PC-9 (cell line): ENCODE measurements at regions not wholly inside any gene's neighbourhood (a gene's known extent, or its start where the extent isn't known, plus 50 kb on each side); places are given as distances from the start of the nearest gene placed in this dataset.

ENCODE experiments used
- BruUV-seq: library from RNA; stranded (reverse); fragments of 400-500 nt; replicated peaks from 2 replicates; lab custom pipeline; 2021; lab: Mats Ljungman, UMichigan
- CTCF ChIA-PET: fragments of 300-600 bp; sonication (Branson Sonifier 250); formaldehyde crosslinking; loops from one replicate; lab custom pipeline; 2022; ENCODE audit warnings: antibody characterized with exemption; lab: Charles Lee
- POLR2A ChIA-PET: fragments of 300-600 bp; sonication (Branson Sonifier 250); formaldehyde crosslinking; loops from one replicate; lab custom pipeline; 2022; ENCODE audit warnings: antibody characterized with exemption; ENCODE audit not compliant: unreplicated experiment; lab: Charles Lee
- DNase-seq, 2 experiments: peaks; one replicate each; pipeline versions ENCODE4 v3.0.0 to v3.0.0-alpha.2; 2015 to 2022; ENCODE audit warnings: mixed read lengths in 1 of 2
- H2AFZ ChIP-seq: fragments of 200-600 bp; sonication (generic); 2 replicates; pipeline ENCODE4 v1.8.1; 2017; ENCODE audit warnings: antibody characterized with exemption
- H3F3A ChIP-seq: fragments of 200-600 bp; sonication (generic); 2 replicates; pipeline ENCODE4 v1.8.1; 2017; ENCODE audit warnings: antibody characterized with exemption, mild to moderate bottlenecking, low read depth; ENCODE audit not compliant: insufficient read depth
- H3K27ac ChIP-seq: fragments of 200-600 bp; sonication (generic); 2 replicates; pipeline ENCODE4 v1.6.1; 2016; ENCODE audit warnings: mixed run types
- H3K27me3 ChIP-seq: fragments of 200-600 bp; sonication (generic); 2 replicates; pipeline ENCODE4 v1.6.1; 2016; ENCODE audit warnings: low read depth, mixed run types; ENCODE audit not compliant: insufficient read depth
- H3K36me3 ChIP-seq: fragments of 200-600 bp; sonication (generic); 2 replicates; pipeline ENCODE4 v1.6.1; 2016; ENCODE audit warnings: low read depth, mixed run types
- H3K4me1 ChIP-seq: fragments of 200-600 bp; sonication (generic); replicated peaks from 2 replicates; pipeline ENCODE4 v1.6.1; 2016; ENCODE audit warnings: mixed run types; ENCODE audit not compliant: insufficient read depth
- H3K4me2 ChIP-seq: fragments of 200-600 bp; sonication (generic); 2 replicates; pipeline ENCODE4 v1.6.1; 2017; ENCODE audit warnings: mixed run types
- H3K4me3 ChIP-seq: fragments of 200-600 bp; sonication (generic); 2 replicates; pipeline ENCODE4 v1.6.1; 2016; ENCODE audit warnings: mixed run types
- H3K79me2 ChIP-seq: fragments of 200-600 bp; sonication (generic); 2 replicates; pipeline ENCODE4 v1.6.1; 2017; ENCODE audit warnings: low read depth, mixed run types
- H3K9me2 ChIP-seq: fragments of 200-600 bp; sonication (generic); 2 replicates; pipeline ENCODE4 v1.8.1; 2017; ENCODE audit warnings: mild to moderate bottlenecking; ENCODE audit not compliant: insufficient read depth
- H3K9me3 ChIP-seq: fragments of 200-600 bp; sonication (generic); 2 replicates; pipeline ENCODE4 v1.8.1; 2016; ENCODE audit warnings: low read depth; ENCODE audit not compliant: insufficient read depth
- H4K20me1 ChIP-seq: fragments of 200-600 bp; sonication (generic); 2 replicates; pipeline ENCODE4 v1.8.1; 2017; ENCODE audit not compliant: insufficient read depth
- EZH2 ChIP-seq: fragments of 200-600 bp; sonication (generic); IDR thresholded peaks from 2 replicates; pipeline ENCODE4 v1.8.0; 2017; ENCODE audit warnings: antibody characterized with exemption, low read depth
- intact Hi-C: fragments of 100-400 bp; cut with micrococcal nuclease; formaldehyde crosslinking; loops from one replicate; pipeline ENCODE4 v1.10.0; 2022; ENCODE audit not compliant: unreplicated experiment
- TF ChIP-seq, protein P1 (sequence below): fragments of 200-600 bp; sonication (generic); conservative IDR thresholded peaks from 2 replicates; pipeline ENCODE4 v1.6.1; 2017; ENCODE audit warnings: mixed run types, antibody characterized with exemption, mild to moderate bottlenecking, moderate library complexity

DNA sequence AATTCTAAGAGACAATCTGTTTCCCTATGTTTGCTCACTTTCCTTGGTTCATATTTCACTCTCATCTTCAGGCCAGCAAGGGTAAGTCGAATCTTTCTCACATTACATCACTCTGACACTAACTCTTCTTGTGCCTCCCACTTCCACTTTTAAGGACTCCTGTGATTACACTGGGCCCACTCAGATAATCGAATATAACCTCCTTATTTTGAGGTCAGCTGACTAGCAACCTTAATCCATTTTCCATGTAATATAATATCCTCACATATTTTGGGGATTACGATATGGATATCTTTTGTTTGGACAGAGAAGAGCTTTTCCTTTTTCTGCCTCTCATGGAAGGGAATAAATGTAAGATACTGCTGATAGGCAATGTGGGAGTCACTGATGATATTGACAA, 2015.7 kb upstream of the LRRTM1 start:
- BruUV-seq = no TSS peak
- Histone ChIP-seq H3K36me3 (no peaks in the 10 kb centered on the region), H3K27ac (no peak overlapping the region), H3K27me3 (no peaks in the 10 kb centered on the region), H2AFZ (no peak overlapping the region), H3K4me2 (no peak overlapping the region), H3K9me3 (no peaks in the 10 kb centered on the region), H3K9me2 (no peaks in the 10 kb centered on the region), H3K4me1 (no peaks in the 10 kb centered on the region), H3F3A (no peaks in the 10 kb centered on the region), H3K79me2 (no peaks in the 10 kb centered on the region), H4K20me1 (no peaks in the 10 kb centered on the region), H3K4me3 (no peak overlapping the region)
- ChIA-PET POLR2A (no interaction called here), CTCF (no interaction called here)
- intact Hi-C loops = no loop called here
- no peak for DNase-seq
- TF ChIP-seq, protein P1, sequence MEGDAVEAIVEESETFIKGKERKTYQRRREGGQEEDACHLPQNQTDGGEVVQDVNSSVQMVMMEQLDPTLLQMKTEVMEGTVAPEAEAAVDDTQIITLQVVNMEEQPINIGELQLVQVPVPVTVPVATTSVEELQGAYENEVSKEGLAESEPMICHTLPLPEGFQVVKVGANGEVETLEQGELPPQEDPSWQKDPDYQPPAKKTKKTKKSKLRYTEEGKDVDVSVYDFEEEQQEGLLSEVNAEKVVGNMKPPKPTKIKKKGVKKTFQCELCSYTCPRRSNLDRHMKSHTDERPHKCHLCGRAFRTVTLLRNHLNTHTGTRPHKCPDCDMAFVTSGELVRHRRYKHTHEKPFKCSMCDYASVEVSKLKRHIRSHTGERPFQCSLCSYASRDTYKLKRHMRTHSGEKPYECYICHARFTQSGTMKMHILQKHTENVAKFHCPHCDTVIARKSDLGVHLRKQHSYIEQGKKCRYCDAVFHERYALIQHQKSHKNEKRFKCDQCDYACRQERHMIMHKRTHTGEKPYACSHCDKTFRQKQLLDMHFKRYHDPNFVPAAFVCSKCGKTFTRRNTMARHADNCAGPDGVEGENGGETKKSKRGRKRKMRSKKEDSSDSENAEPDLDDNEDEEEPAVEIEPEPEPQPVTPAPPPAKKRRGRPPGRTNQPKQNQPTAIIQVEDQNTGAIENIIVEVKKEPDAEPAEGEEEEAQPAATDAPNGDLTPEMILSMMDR = no peak
- no peak for TF ChIP-seq EZH2

DNA sequence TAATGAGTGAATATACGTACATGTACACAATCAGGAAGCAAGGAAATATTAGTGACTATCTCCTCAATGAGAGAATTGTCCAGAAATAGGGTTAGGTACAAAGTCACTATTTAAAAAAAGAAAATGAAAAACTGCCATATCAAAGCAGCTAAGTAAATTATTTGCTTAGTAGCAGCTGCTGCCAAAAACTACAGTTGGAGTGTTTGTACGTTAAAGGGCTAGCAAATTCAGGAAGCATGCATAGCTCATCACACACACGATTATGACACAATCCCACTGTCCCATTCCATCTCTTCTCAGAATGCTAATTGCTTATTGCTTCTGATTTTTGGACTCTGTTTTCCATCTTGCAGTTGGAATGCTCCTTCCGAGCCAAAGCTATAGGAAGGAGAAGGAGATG, 2012.5 kb upstream of the LRRTM1 start:
- DNase-seq = no peak
- ChIA-PET CTCF (interaction anchor here (0.6 kb wide), 1 partner anchor 42 kb away, joined by 3 read pairs; no protein-coding TSS in a partner anchor), POLR2A (no interaction called here)
- no peaks in the 10 kb centered on the region for H4K20me1 ChIP-seq
- no peak overlapping the region for H2AFZ ChIP-seq
- H3K27me3 ChIP-seq = no peaks in the 10 kb centered on the region
- H3K4me2 ChIP-seq = no peak overlapping the region
- no peak overlapping the region for H3K4me3 ChIP-seq
- no peaks in the 10 kb centered on the region for H3K79me2 ChIP-seq
- BruUV-seq = no TSS peak
- intact Hi-C loops = no loop called here
- H3F3A ChIP-seq = no peaks in the 10 kb centered on the region
- H3K9me2 ChIP-seq = no peaks in the 10 kb centered on the region
- H3K27ac ChIP-seq = no peak overlapping the region
- no peaks in the 10 kb centered on the region for H3K4me1 ChIP-seq
- H3K36me3 ChIP-seq = no peaks in the 10 kb centered on the region
- no peaks in the 10 kb centered on the region for H3K9me3 ChIP-seq
- TF ChIP-seq, protein P1 = no peak
- no peak for TF ChIP-seq EZH2

DNA sequence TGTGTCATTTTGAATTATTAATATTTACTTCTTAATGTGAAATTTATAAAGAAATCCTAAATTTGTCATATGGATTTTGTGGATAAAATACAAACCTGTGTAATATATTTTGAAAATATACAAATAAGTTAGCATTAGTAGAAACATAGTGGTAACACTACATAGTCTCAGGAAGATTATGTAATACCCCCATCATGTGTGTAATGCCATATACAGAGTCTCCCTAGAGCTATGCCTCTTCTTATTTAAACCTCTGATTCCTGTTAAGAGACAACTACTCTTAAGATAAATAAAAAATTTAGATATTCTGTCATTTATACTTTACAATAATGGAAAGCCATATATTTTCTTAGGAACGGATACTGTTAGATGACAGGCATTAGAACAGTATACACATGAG, 2012.0 kb upstream of the LRRTM1 start:
- no peaks in the 10 kb centered on the region for H3K79me2 ChIP-seq
- H4K20me1 ChIP-seq = no peaks in the 10 kb centered on the region
- H3K9me3 ChIP-seq = no peaks in the 10 kb centered on the region
- no peak overlapping the region for H3K4me2 ChIP-seq
- H3F3A ChIP-seq = no peaks in the 10 kb centered on the region
- CTCF ChIA-PET = no interaction called here
- POLR2A ChIA-PET = no interaction called here
- DNase-seq = no peak
- BruUV-seq = no TSS peak
- TF ChIP-seq, protein P1 = no peak
- H3K27ac ChIP-seq = no peak overlapping the region
- no peak overlapping the region for H3K4me3 ChIP-seq
- no peaks in the 10 kb centered on the region for H3K9me2 ChIP-seq
- no peaks in the 10 kb centered on the region for H3K27me3 ChIP-seq
- H2AFZ ChIP-seq = no peak overlapping the region
- H3K4me1 ChIP-seq = no peaks in the 10 kb centered on the region
- H3K36me3 ChIP-seq = no peaks in the 10 kb centered on the region
- intact Hi-C loops = no loop called here
